ENCODE measurements at regions not wholly inside any gene's neighbourhood (a gene's known extent, or its start where the extent isn't known, plus 50 kb on each side); places are given as distances from the start of the nearest gene placed in this dataset.

- no peak for DNase-seq (ENCODE audit: low read depth in 2 of 2)
Measured at GRCh38 chr6:149216459-149216858, 101.1 kb upstream of the TAB2 start.

GRCh38 chr6:149217466-149217888, 100.0 kb upstream of the TAB2 start:
- DNase-seq (ENCODE audit: low read depth in 2 of 2): no peak

GRCh38 chr6:149218471-149218870, 99.0 kb upstream of the TAB2 start:
- no peak for DNase-seq (ENCODE audit: low read depth in 2 of 2)

- DNase-seq (ENCODE audit: low read depth in 2 of 2): no peak
Measured at GRCh38 chr6:149218915-149219314, 98.6 kb upstream of the TAB2 start.

- no peak for DNase-seq (ENCODE audit: low read depth in 2 of 2)
Measured at GRCh38 chr6:149220882-149221773, 96.4 kb upstream of the TAB2 start.

GRCh38 chr6:149221774-149222070, 95.8 kb upstream of the TAB2 start:
- no peak for DNase-seq (ENCODE audit: low read depth in 2 of 2)

GRCh38 chr6:149223120-149223903, 94.2 kb upstream of the TAB2 start:
- DNase-seq (ENCODE audit: low read depth in 2 of 2): no peak

- no peak for DNase-seq (ENCODE audit: low read depth in 2 of 2)
Measured at GRCh38 chr6:149223904-149224351, 93.6 kb upstream of the TAB2 start.

- no peak for DNase-seq (ENCODE audit: low read depth in 2 of 2)
Measured at GRCh38 chr6:149224399-149224798, 93.1 kb upstream of the TAB2 start.

GRCh38 chr6:149225370-149225769, 92.1 kb upstream of the TAB2 start:
- no peak for DNase-seq (ENCODE audit: low read depth in 2 of 2)

- no peak for DNase-seq (ENCODE audit: low read depth in 2 of 2)
Measured at GRCh38 chr6:149225946-149226345, 91.6 kb upstream of the TAB2 start.

- DNase-seq (ENCODE audit: low read depth in 2 of 2): no peak
Measured at GRCh38 chr6:149227796-149228195, 89.7 kb upstream of the TAB2 start.

GRCh38 chr6:149228311-149228955, 89.1 kb upstream of the TAB2 start:
- no peak for DNase-seq (ENCODE audit: low read depth in 2 of 2)

GRCh38 chr6:149229096-149229495, 88.4 kb upstream of the TAB2 start:
- DNase-seq (ENCODE audit: low read depth in 2 of 2): no peak

GRCh38 chr6:149230712-149231460, 86.6 kb upstream of the TAB2 start:
- DNase-seq (ENCODE audit: low read depth in 2 of 2): no peak

- no peak for DNase-seq (ENCODE audit: low read depth in 2 of 2)
Measured at GRCh38 chr6:149231778-149232177, 85.7 kb upstream of the TAB2 start.

- no peak for DNase-seq (ENCODE audit: low read depth in 2 of 2)
Measured at GRCh38 chr6:149233056-149233715, 84.3 kb upstream of the TAB2 start.

- DNase-seq (ENCODE audit: low read depth in 2 of 2): no peak
Measured at GRCh38 chr6:149234051-149234962, 83.2 kb upstream of the TAB2 start.

GRCh38 chr6:149235130-149235561, 82.4 kb upstream of the TAB2 start:
- no peak for DNase-seq (ENCODE audit: low read depth in 2 of 2)

- no peak for DNase-seq (ENCODE audit: low read depth in 2 of 2)
Measured at GRCh38 chr6:149236589-149236988, 80.9 kb upstream of the TAB2 start.
